ENCODE measurements at regions not wholly inside any gene's neighbourhood (a gene's known extent, or its start where the extent isn't known, plus 50 kb on each side); places are given as distances from the start of the nearest gene placed in this dataset.

- no peaks in the 10 kb centered on the region for H3K27me3 Mint-ChIP-seq
- CTCF ChIA-PET: no interaction called here
- DNase-seq: no peak
- H3K36me3 Mint-ChIP-seq: no peaks in the 10 kb centered on the region
- H3K4me3 Mint-ChIP-seq: no peak overlapping the region
- no peaks in the 10 kb centered on the region for H3K9me3 Mint-ChIP-seq
- no peaks in the 10 kb centered on the region for H3K4me1 Mint-ChIP-seq
- no peak overlapping the region for H3K27ac Mint-ChIP-seq
These were observed 445.9 kb downstream of the MCTP2 start for GRCh38 chr15:94677202-94677790.

- Mint-ChIP-seq H3K27ac (no peak overlapping the region), H3K27me3 (no peaks in the 10 kb centered on the region)
- CTCF ChIA-PET: interaction anchor here (1.2 kb wide), 1 partner anchor 12 kb away, joined by 3 read pairs; no protein-coding TSS in a partner anchor
These were observed 450.8 kb downstream of the MCTP2 start for GRCh38 chr15:94682171-94682570.

DNA sequence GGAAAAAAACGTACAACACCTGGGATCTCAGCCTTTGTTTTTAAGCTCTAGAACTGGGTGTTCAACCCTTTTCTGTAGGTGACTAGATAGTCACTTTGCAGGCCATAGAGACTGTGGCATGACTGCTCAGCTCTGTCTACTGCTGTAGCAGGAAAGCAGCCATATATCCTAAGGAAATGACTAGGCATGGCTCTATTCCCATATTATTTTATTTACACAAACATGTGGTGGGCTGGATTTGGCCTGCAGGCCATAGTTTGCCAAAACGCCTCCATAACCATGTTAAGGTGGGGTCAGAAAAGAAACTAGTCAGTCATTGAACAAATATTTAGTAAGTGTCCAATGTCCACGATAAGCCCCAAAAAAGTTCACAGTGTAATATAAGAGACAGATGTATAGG, 452.5 kb downstream of the MCTP2 start:
- H3K27me3 Mint-ChIP-seq: no peaks in the 10 kb centered on the region
- no peak overlapping the region for H3K27ac Mint-ChIP-seq
- CTCF ChIA-PET: no interaction called here
- H3K4me3 Mint-ChIP-seq: no peak overlapping the region
- H3K4me1 Mint-ChIP-seq: no peaks in the 10 kb centered on the region
- H3K36me3 Mint-ChIP-seq: no peaks in the 10 kb centered on the region
- no peaks in the 10 kb centered on the region for H3K9me3 Mint-ChIP-seq
- DNase-seq: no peak

More at GRCh38 chr15:94682171-94682570, 450.8 kb downstream of the MCTP2 start:
- Mint-ChIP-seq H3K4me1 (no peaks in the 10 kb centered on the region), H3K36me3 (no peaks in the 10 kb centered on the region), H3K9me3 (no peaks in the 10 kb centered on the region), H3K4me3 (no peak overlapping the region)
- no peak for DNase-seq

DNA sequence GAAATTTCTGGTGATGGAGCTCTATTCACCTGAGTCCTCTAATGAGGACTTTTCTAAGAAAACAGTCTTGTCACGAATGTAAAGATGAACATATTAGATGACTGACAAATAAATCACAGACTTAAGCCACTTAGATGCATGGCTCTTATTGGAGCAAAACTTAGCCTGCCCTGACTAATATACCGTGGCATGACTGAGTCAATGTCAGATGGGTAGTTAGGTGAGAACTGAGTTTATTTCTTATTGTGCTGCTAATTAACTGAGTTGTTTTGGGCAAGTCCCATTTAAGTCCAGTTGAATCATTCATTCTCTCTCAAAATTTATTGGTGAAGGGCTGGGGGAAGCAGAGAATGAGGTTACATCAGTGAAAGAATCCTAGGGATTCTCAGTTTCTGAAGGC, 459.8 kb downstream of the MCTP2 start:
- Mint-ChIP-seq H3K36me3 (no peaks in the 10 kb centered on the region), H3K27ac (no peak overlapping the region), H3K4me3 (no peak overlapping the region), H3K27me3 (no peaks in the 10 kb centered on the region), H3K9me3 (no peaks in the 10 kb centered on the region), H3K4me1 (no peaks in the 10 kb centered on the region)
- CTCF ChIA-PET: no interaction called here
- DNase-seq: no peak

DNA sequence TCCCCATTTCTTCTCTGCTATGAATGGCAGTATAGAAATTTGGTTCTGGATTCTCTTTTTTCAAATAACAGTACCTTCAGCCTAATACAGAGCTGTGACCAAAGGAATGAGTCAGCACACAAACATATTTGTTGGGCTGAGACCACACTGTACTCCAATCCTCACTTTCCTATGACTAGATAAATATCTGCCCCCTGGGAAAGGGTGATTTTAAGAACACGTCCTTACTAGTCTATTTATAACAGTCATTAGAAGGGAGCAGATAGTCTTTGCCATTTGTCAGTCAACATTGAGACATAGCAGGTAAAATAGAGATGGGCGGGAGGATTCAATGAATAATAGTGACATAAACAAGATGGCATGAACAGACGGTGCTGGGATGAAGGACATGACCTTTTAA, 461.3 kb downstream of the MCTP2 start:
- Mint-ChIP-seq H3K9me3 (no peaks in the 10 kb centered on the region), H3K4me3 (no peak overlapping the region), H3K27me3 (no peaks in the 10 kb centered on the region), H3K36me3 (no peaks in the 10 kb centered on the region), H3K27ac (no peak overlapping the region), H3K4me1 (no peaks in the 10 kb centered on the region)
- CTCF ChIA-PET: no interaction called here
- DNase-seq: no peak

DNA sequence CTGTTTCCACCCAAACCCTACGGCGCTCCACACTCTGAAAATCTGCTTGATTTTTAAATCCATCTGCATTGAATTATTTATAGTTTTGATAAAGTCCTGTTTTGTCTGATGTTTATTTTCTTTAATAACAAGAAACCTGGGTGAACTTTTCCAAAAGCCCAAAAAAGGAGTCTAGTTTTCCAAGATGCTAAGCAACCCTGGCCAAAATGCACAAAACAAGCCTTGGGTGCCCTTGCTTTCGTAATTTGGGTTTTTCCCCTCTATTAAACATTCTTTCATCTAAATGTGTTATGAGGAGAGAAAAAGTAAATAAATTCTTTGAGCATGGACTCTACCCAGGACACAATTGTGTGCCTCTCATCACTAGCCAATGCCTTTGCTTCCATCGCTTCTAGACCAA, 468.9 kb downstream of the MCTP2 start:
- Mint-ChIP-seq H3K4me1 (no peaks in the 10 kb centered on the region), H3K27ac (no peak overlapping the region), H3K4me3 (no peak overlapping the region), H3K9me3 (no peaks in the 10 kb centered on the region), H3K36me3 (no peaks in the 10 kb centered on the region), H3K27me3 (no peaks in the 10 kb centered on the region)
- CTCF ChIA-PET: no interaction called here
- DNase-seq: no peak

GRCh38 chr15:94701281-94701985, 470.1 kb downstream of the MCTP2 start:
- CTCF ChIA-PET: no interaction called here
- no peak overlapping the region for H3K27ac Mint-ChIP-seq
- H3K4me1 Mint-ChIP-seq: no peaks in the 10 kb centered on the region
- H3K36me3 Mint-ChIP-seq: no peaks in the 10 kb centered on the region
- no peak for DNase-seq
- H3K9me3 Mint-ChIP-seq: no peaks in the 10 kb centered on the region
- no peak overlapping the region for H3K4me3 Mint-ChIP-seq
- no peaks in the 10 kb centered on the region for H3K27me3 Mint-ChIP-seq

- H3K27ac Mint-ChIP-seq: no peak overlapping the region
- H3K9me3 Mint-ChIP-seq: no peaks in the 10 kb centered on the region
- no peak overlapping the region for H3K4me3 Mint-ChIP-seq
- no peaks in the 10 kb centered on the region for H3K4me1 Mint-ChIP-seq
- H3K27me3 Mint-ChIP-seq: no peaks in the 10 kb centered on the region
- no peaks in the 10 kb centered on the region for H3K36me3 Mint-ChIP-seq
- CTCF ChIA-PET: no interaction called here
- no peak for DNase-seq
These were observed 472.2 kb downstream of the MCTP2 start for GRCh38 chr15:94703596-94703995.

DNA sequence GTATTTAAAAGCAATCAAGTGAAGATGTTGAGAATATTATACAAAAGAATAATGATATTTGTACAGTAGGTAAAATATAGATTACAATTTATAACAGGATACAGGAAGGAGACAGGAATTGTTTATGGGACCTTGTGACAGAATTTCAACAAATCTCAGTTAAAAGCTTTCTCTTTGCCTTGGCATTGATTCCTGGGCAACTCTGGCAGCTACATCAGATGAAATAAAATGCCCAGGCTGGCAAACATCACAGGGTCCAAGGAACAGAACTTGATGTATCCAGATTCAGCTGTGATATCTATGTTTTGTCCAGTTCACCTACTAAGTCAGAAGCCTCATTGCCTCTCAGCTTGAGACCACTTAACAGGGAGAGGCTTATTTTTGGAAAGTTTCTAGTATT, 473.1 kb downstream of the MCTP2 start:
- DNase-seq: no peak
- Mint-ChIP-seq H3K27ac (no peak overlapping the region), H3K9me3 (no peaks in the 10 kb centered on the region), H3K36me3 (no peaks in the 10 kb centered on the region), H3K4me3 (no peak overlapping the region), H3K27me3 (no peaks in the 10 kb centered on the region), H3K4me1 (no peaks in the 10 kb centered on the region)
- CTCF ChIA-PET: no interaction called here

DNA sequence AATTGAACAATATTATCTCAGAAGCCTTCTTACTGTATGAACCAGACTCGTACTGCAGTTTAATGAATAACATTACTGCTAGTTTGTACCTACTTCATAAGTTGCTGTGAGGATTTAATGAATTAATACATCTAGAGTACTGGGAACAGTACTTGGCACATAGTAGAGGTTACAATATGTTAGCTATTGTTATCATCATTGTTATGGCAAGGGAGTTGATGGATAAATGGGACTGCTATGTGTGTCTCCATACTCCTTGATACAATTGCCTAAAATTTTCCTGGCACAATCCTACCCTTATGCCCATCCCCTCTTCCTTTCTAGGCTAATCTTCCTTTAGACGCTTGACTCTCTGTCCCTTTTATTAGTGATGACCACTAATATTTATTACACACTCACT, 473.6 kb downstream of the MCTP2 start:
- no peaks in the 10 kb centered on the region for H3K4me1 Mint-ChIP-seq
- no peaks in the 10 kb centered on the region for H3K27me3 Mint-ChIP-seq

GRCh38 chr15:94709319-94709718, 478.0 kb downstream of the MCTP2 start:
- no peak for DNase-seq
- Mint-ChIP-seq H3K27me3 (no peaks in the 10 kb centered on the region), H3K27ac (no peak overlapping the region), H3K4me3 (no peak overlapping the region), H3K9me3 (no peaks in the 10 kb centered on the region), H3K36me3 (no peaks in the 10 kb centered on the region), H3K4me1 (no peaks in the 10 kb centered on the region)
- CTCF ChIA-PET: no interaction called here

More for the DNA sequence above, 473.6 kb downstream of the MCTP2 start:
- DNase-seq: no peak
- no peak overlapping the region for H3K4me3 Mint-ChIP-seq
- CTCF ChIA-PET: no interaction called here
- H3K27ac Mint-ChIP-seq: no peak overlapping the region
- no peaks in the 10 kb centered on the region for H3K9me3 Mint-ChIP-seq
- no peaks in the 10 kb centered on the region for H3K36me3 Mint-ChIP-seq

DNA sequence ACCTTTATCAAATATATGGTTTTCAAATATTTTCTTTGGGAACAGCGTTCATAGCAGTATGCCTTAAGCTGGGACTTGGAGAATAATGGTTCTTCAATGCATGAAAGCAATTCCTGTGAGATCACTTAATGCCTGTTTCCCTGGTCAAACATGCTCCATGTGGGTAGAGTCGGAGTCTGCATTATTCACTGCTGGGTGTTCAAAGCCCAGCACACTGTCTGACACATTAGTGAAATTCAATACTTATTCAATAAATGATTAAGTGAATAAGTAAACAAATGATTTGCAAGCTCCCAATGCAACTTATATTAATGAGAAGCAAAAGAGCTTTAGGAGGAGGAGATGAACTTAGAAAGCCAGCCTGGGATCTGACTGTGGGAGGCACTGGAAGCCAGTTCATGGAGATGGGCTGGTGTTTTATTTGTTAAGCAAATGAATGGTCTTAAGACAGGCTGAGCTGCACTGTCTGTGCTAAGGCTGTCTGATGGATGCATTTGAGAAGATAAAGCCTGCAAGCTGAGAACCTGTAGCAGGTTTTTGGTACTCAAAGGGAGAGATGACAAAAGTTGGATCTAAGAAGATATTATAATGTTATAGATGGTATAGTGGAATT, 490.8 kb downstream of the MCTP2 start:
- CTCF ChIA-PET: no interaction called here
- H3K27ac Mint-ChIP-seq: no peak overlapping the region
- H3K4me1 Mint-ChIP-seq: no peaks in the 10 kb centered on the region
- DNase-seq: no peak
- no peaks in the 10 kb centered on the region for H3K9me3 Mint-ChIP-seq
- H3K4me3 Mint-ChIP-seq: no peak overlapping the region
- H3K27me3 Mint-ChIP-seq: no peaks in the 10 kb centered on the region
- H3K36me3 Mint-ChIP-seq: no peaks in the 10 kb centered on the region

DNA sequence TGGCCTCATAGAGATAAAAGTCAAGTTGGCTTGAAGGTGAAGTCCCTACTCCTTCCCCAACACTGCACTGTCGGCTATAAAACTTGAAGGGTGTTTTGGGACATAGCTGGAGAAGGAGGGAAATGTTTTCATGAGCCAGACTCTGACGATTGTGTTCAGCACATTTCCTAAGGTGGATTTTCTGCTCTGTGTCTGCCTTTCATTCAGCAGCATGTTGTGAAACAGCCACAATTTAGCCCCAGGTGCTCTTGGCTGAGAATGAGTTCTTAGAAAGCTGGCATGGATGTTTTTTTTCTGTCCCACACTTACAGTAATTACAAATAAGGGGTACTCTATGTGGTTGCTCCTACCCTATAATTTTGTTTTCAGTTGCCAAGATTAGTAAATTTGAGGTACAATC, 492.4 kb downstream of the MCTP2 start:
- Mint-ChIP-seq H3K4me3 (no peak overlapping the region), H3K27me3 (peaks cover 4% of the 10 kb centered on the region), H3K4me1 (no peaks in the 10 kb centered on the region), H3K9me3 (no peaks in the 10 kb centered on the region), H3K36me3 (no peaks in the 10 kb centered on the region), H3K27ac (no peak overlapping the region)
- CTCF ChIA-PET: no interaction called here
- DNase-seq: no peak

DNA sequence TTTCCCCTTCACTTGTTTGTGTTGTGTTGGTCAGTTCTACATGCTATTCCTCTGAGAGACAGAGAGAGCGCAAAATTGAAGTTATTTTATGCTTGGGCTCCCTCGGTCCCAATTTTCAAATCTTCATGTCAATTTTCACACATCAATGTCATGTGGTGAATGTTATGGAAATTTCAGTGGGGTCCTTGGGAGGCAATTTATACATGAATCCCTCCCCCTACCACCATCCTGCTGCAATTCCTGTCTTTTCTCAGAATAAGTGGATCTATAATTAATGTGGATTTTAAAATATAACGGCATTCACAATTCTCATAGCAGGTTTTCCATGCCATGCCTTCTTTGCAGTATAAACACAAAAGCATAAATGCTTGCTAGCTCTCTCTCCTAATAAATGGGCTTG, 499.9 kb downstream of the MCTP2 start:
- CTCF ChIA-PET: no interaction called here
- H3K36me3 Mint-ChIP-seq: no peaks in the 10 kb centered on the region
- no peaks in the 10 kb centered on the region for H3K9me3 Mint-ChIP-seq
- no peak overlapping the region for H3K27ac Mint-ChIP-seq
- no peaks in the 10 kb centered on the region for H3K4me1 Mint-ChIP-seq
- H3K27me3 Mint-ChIP-seq: peaks cover 4% of the 10 kb centered on the region
- no peak overlapping the region for H3K4me3 Mint-ChIP-seq
- DNase-seq: no peak

GRCh38 chr15:94734460-94734859, 503.1 kb downstream of the MCTP2 start:
- no peaks in the 10 kb centered on the region for H3K9me3 Mint-ChIP-seq
- H3K4me3 Mint-ChIP-seq: no peak overlapping the region
- no peak for DNase-seq
- H3K4me1 Mint-ChIP-seq: no peaks in the 10 kb centered on the region
- no peaks in the 10 kb centered on the region for H3K27me3 Mint-ChIP-seq
- no peak overlapping the region for H3K27ac Mint-ChIP-seq
- CTCF ChIA-PET: no interaction called here
- H3K36me3 Mint-ChIP-seq: no peaks in the 10 kb centered on the region
